MM.1S (cell line): ENCODE measurements at regions not wholly inside any gene's neighbourhood (a gene's known extent, or its start where the extent isn't known, plus 50 kb on each side); places are given as distances from the start of the nearest gene placed in this dataset.

Experiments used
- EZH2 ChIP-seq: fragments of 300-600 bp; sonication (generic); optimal IDR thresholded peaks from 2 replicates; pipeline ENCODE3; 2017; ENCODE audit warnings: low read depth, mild to moderate bottlenecking, antibody characterized with exemption, low read length, mixed read lengths
- EZH2phosphoT487 ChIP-seq: fragments of 300-600 bp; sonication (generic); IDR thresholded peaks from 2 replicates; pipeline ENCODE4 v1.6.1; 2018; ENCODE audit warnings: antibody characterized with exemption, low read length
- TF ChIP-seq, protein P1 (sequence below): fragments of 300-600 bp; sonication (generic); IDR thresholded peaks from 2 replicates; pipeline ENCODE4 v1.5.1; 2016; ENCODE audit warnings: antibody characterized with exemption, low read length, mixed read lengths

GRCh38 chr6:159324596-159324995 lies 155.4 kb downstream of the FNDC1 start:
- TF ChIP-seq, protein P1, sequence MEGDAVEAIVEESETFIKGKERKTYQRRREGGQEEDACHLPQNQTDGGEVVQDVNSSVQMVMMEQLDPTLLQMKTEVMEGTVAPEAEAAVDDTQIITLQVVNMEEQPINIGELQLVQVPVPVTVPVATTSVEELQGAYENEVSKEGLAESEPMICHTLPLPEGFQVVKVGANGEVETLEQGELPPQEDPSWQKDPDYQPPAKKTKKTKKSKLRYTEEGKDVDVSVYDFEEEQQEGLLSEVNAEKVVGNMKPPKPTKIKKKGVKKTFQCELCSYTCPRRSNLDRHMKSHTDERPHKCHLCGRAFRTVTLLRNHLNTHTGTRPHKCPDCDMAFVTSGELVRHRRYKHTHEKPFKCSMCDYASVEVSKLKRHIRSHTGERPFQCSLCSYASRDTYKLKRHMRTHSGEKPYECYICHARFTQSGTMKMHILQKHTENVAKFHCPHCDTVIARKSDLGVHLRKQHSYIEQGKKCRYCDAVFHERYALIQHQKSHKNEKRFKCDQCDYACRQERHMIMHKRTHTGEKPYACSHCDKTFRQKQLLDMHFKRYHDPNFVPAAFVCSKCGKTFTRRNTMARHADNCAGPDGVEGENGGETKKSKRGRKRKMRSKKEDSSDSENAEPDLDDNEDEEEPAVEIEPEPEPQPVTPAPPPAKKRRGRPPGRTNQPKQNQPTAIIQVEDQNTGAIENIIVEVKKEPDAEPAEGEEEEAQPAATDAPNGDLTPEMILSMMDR: no peak
- TF ChIP-seq EZH2phosphoT487: no peak
- no peak for TF ChIP-seq EZH2
